GM12872 (cell line): ENCODE measurements at regions not wholly inside any gene's neighbourhood (a gene's known extent, or its start where the extent isn't known, plus 50 kb on each side); places are given as distances from the start of the nearest gene placed in this dataset.

ENCODE experiments used
- TF ChIP-seq, protein P1 (sequence below): IDR thresholded peaks from 3 replicates; pipeline ENCODE4 v1.5.1; 2011; ENCODE audit warnings: low read depth, mild to moderate bottlenecking, low read length, moderate library complexity; ENCODE audit not compliant: insufficient read depth

GRCh38 chr17:74059479-74060240, 143.8 kb upstream of the RPL38 start:
- TF ChIP-seq, protein P1, sequence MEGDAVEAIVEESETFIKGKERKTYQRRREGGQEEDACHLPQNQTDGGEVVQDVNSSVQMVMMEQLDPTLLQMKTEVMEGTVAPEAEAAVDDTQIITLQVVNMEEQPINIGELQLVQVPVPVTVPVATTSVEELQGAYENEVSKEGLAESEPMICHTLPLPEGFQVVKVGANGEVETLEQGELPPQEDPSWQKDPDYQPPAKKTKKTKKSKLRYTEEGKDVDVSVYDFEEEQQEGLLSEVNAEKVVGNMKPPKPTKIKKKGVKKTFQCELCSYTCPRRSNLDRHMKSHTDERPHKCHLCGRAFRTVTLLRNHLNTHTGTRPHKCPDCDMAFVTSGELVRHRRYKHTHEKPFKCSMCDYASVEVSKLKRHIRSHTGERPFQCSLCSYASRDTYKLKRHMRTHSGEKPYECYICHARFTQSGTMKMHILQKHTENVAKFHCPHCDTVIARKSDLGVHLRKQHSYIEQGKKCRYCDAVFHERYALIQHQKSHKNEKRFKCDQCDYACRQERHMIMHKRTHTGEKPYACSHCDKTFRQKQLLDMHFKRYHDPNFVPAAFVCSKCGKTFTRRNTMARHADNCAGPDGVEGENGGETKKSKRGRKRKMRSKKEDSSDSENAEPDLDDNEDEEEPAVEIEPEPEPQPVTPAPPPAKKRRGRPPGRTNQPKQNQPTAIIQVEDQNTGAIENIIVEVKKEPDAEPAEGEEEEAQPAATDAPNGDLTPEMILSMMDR = no peak

DNA sequence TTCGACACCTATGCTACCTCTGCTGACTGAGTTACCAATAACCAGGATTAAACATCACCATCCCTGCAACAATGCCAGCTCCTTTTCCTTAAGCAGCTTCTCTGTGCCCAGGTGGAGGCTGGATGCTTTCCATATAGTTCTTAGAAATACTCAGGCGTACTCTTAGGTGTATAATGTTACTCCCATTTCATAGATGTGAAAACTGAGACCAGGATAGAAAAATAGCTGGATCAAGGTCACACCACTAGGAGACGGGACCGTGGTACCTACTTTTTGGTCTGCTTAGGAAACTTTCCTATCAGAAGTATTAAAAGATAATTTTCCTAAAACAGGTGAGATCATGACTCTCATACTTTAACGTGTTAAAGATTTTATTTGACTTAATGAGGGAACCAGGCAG, 141.7 kb upstream of the RPL38 start:
- TF ChIP-seq, protein P1 = no peak

DNA sequence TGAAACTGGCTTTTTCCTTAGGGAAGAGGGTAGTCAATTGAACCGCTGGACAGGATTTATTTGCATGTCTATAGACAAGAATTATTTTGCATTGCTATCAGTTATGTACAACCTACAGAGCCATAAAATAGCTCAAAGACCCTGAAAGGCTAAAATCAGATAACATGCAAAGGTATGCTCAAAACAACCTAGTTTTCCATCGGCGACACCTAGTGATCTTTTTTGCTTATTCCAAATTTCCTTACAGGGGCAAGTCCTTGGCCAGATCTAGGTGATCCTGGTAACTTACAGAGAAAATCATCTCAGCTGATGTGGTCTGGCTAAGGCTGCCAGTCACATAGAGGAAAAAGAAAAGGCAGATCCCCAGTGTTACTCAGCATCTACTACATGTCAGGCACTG, 141.2 kb upstream of the RPL38 start:
- TF ChIP-seq, protein P1 = no peak

- TF ChIP-seq, protein P1 = no peak
These were observed 140.0 kb upstream of the RPL38 start for GRCh38 chr17:74063439-74063838.

GRCh38 chr17:74070374-74070773, 133.1 kb upstream of the RPL38 start:
- TF ChIP-seq, protein P1 = no peak

DNA sequence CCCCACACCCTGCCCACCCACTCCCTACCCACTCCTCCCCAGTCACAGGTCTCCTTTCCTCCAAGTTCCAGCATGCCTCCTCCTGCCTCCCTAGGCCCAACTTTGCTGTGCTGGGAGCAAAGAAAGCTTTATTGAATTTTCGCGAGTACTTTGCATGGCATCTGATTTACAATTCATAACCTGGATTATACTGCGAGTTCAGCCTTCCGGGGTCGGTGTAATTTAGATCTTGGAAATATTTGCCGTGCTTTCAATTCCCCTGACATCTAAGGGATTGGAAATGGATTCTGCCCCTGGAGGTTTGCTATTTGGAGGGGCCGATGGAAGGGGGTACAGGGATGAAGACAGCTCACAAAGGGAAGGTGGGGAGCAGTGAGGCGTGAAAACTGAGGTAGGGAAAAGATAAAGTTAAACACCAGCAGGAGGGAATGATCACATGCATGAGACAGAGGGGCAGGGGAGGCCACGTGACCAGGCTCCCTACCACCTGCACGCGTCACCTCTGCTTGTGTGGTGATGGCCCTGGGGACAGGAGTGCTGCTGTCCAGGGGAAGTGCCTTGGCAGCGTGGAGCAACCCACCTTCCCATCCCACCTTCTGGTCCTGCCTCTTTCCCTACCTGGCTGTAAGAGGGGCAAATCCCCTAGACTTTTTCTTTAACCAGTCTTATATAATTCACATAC, 132.3 kb upstream of the RPL38 start:
- TF ChIP-seq, protein P1 = no peak

DNA sequence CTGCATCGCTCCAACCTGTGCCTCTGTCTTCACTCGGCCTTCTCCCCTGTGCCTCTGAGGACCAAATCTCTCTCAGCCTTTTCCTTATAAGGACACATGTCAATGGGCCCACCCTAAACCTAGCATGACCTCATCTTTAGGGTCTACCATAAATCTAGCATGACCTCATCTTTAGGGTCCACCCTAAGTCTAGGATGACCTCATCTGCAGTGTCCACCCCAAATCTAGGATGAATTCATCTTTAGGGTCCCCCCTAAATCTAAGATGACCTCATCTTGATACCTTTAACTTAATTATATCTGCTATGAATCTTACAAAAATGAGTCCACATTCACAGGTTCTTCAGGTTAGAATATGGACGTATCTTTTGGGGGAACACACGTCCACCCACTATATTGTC, 131.1 kb upstream of the RPL38 start:
- TF ChIP-seq, protein P1 = no peak
